SKM-1 treated with dmso at 0.1 percent for 144 hours (cell line): ENCODE measurements at regions not wholly inside any gene's neighbourhood (a gene's known extent, or its start where the extent isn't known, plus 50 kb on each side); places are given as distances from the start of the nearest gene placed in this dataset.
"Not testable (repeated sequence)": the region's sequence is repeated elsewhere in the genome, so short reads cannot be mapped to it uniquely, and the experiment has no call there.

Source experiments
- DNase-seq: peaks from one replicate; lab custom pipeline; 2025; ENCODE audit not compliant: unreplicated experiment; lab: John Stamatoyannopoulos, UW

- not testable (repeated sequence) for DNase-seq
Measured at GRCh38 chr5:145395151-145395550, 440.0 kb downstream of the PRELID2 start.

GRCh38 chr5:145393426-145393825 is 441.7 kb downstream of the PRELID2 start:
- DNase-seq: no peak

GRCh38 chr5:145389047-145389446 is 446.1 kb downstream of the PRELID2 start:
- no peak for DNase-seq

- DNase-seq: no peak
Measured at GRCh38 chr5:145385276-145385675, 449.9 kb downstream of the PRELID2 start.

GRCh38 chr5:145378226-145378625 is 456.9 kb downstream of the PRELID2 start:
- DNase-seq: no peak

GRCh38 chr5:145375521-145375920 is 459.6 kb downstream of the PRELID2 start:
- DNase-seq: no peak

GRCh38 chr5:145365464-145365863 is 469.7 kb downstream of the PRELID2 start:
- DNase-seq: no peak

- DNase-seq: no peak
Measured at GRCh38 chr5:145362266-145362665, 472.9 kb downstream of the PRELID2 start.

- DNase-seq: no peak
Measured at GRCh38 chr5:145360936-145361335, 474.2 kb downstream of the PRELID2 start.

GRCh38 chr5:145350513-145350912 is 484.6 kb downstream of the PRELID2 start:
- no peak for DNase-seq

GRCh38 chr5:145347026-145347616 is 488.0 kb downstream of the PRELID2 start:
- peak; percentile 25 for DNase-seq

GRCh38 chr5:145345511-145346287 is 489.4 kb downstream of the PRELID2 start:
- DNase-seq: no peak

GRCh38 chr5:145341842-145342241 is 493.3 kb downstream of the PRELID2 start:
- no peak for DNase-seq

- DNase-seq: no peak
Measured at GRCh38 chr5:145340099-145340498, 495.0 kb downstream of the PRELID2 start.

- no peak for DNase-seq
Measured at GRCh38 chr5:145324767-145325479, 510.2 kb downstream of the PRELID2 start.

GRCh38 chr5:145324101-145324500 is 511.0 kb downstream of the PRELID2 start:
- DNase-seq: no peak

GRCh38 chr5:145316282-145316681 is 518.9 kb downstream of the PRELID2 start:
- DNase-seq: no peak

GRCh38 chr5:145307866-145308382 is 527.2 kb downstream of the PRELID2 start:
- DNase-seq: no peak

GRCh38 chr5:145295236-145295835 is 539.8 kb downstream of the PRELID2 start:
- no peak for DNase-seq

GRCh38 chr5:145294331-145294730 is 540.8 kb downstream of the PRELID2 start:
- no peak for DNase-seq

GRCh38 chr5:145293716-145294115 is 541.4 kb downstream of the PRELID2 start:
- DNase-seq: no peak
